OCI-LY1 (cell line): ENCODE measurements at regions not wholly inside any gene's neighbourhood (a gene's known extent, or its start where the extent isn't known, plus 50 kb on each side); places are given as distances from the start of the nearest gene placed in this dataset.

Experiments used
- CTCF ChIP-seq: fragments of 200-600 bp; sonication (generic), shearing (Covaris generic); IDR thresholded peaks from 2 replicates; pipeline ENCODE4 v1.5.1; 2017; ENCODE audit warnings: mild to moderate bottlenecking, antibody characterized with exemption, low read length, moderate library complexity, mixed read lengths
- EZH2 ChIP-seq: fragments of 200-600 bp; sonication (generic), shearing (Covaris generic); IDR thresholded peaks from 2 replicates; pipeline ENCODE4 v1.8.0; 2017; ENCODE audit warnings: borderline replicate concordance, mixed run types, mild to moderate bottlenecking, antibody characterized with exemption, low read length, moderate library complexity, mixed read lengths

GRCh38 chr4:60757986-60758680 is 442.0 kb upstream of the ADGRL3 start:
- TF ChIP-seq CTCF (no peak), EZH2 (no peak)
